ENCODE measurements at regions not wholly inside any gene's neighbourhood (a gene's known extent, or its start where the extent isn't known, plus 50 kb on each side); places are given as distances from the start of the nearest gene placed in this dataset.
"Not testable (repeated sequence)": the region's sequence is repeated elsewhere in the genome, so short reads cannot be mapped to it uniquely, and the experiment has no call there.

DNA sequence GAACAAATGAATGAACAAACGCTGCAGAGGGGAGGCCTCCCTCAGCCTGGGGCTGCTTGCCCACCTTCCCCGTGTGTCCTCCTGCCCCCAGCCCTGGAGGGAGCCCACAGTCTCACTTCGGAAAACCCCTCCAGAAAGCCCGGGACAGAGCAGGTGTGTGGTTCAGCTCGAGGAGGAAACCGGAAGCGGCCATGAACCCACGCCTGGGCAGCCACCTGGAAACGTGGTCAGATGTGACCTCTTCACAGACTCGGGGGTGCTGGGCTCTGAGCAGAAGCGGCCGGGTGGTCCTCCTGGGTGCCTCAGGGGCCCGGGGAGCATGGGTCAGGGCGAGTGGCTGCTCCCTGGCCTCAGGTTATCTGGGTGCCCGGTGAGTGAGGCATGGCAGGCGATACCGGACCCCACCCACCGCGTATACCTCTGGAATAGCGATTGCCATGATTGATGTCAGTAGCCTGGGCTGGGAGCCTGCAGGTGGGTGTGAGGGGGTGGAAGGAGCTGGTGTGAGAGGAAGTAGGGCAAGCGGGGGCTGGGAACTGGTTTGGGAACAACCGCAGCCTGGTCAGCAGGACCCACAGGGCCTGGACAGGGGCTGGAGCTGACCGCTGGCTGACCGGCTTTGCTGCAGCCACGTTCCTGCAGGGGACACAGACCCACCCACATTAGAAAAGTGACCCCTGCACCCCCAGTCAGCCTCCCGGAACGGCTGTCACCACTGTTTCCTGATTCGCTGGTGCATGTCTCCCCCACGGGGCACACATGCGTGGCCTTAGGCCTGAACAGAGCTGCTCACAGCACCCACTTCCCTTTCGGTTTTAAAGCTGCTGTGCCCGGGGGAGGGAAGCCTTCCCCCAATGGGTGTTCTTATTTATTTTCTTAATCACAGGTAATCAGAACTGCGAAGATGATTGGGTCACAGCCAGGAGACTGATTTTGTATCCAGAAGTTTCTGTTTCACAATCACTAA lies 5465.1 kb upstream of the TPTE start:
- H3K27ac ChIP-seq (ENCODE audit: low read depth, low read length); H3K4me3 Mint-ChIP-seq; H3K9me3 ChIP-seq (ENCODE audit: control insufficient read depth in 2 of 3, low read length in 3 of 3); H3K36me3 ChIP-seq (ENCODE audit: control insufficient read depth in 2 of 3, insufficient read depth in 3 of 3, low read length in 3 of 3); H3K27me3 ChIP-seq (ENCODE audit: control insufficient read depth in 2 of 2, insufficient read depth in 2 of 2, low read length in 2 of 2); DNase-seq; H3K27ac Mint-ChIP-seq; CTCF ChIA-PET; H3K4me1 Mint-ChIP-seq; H3K9me3 Mint-ChIP-seq; intact Hi-C loops (cut with micrococcal nuclease); H3K4me3 ChIP-seq (ENCODE audit: low read length); H3K36me3 Mint-ChIP-seq; H3K27me3 Mint-ChIP-seq; H3K4me1 ChIP-seq (ENCODE audit: control insufficient read depth in 2 of 2, insufficient read depth in 2 of 2, low read length in 2 of 2); POLR2A ChIA-PET: not testable (repeated sequence)
- peak; percentile 85 for ATAC-seq

DNA sequence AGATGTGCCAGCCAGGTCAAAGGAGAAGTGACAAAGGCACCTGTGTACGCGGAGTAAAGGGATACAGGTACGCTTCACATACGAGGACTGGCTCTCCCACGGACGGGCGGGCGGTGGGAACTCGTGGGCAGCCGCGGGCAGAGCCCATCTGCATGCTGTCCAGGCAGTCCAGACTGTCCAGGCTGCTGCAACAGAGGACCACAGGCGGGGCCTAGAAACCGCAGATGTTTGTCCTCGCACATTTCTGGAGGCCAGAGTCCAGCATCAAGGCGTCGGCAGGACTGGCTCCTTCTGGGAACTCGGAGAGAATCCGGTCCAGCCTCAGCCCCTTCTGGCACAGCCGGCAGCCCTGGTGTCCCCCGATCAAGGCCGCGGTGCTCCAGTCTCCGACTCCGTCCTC lies 5464.3 kb upstream of the TPTE start:
- H3K4me3 Mint-ChIP-seq; H3K36me3 ChIP-seq (ENCODE audit: control insufficient read depth in 2 of 3, insufficient read depth in 3 of 3, low read length in 3 of 3); H3K27ac ChIP-seq (ENCODE audit: low read depth, low read length); H3K36me3 Mint-ChIP-seq; H3K4me3 ChIP-seq (ENCODE audit: low read length); POLR2A ChIA-PET; H3K9me3 Mint-ChIP-seq; H3K27ac Mint-ChIP-seq; H3K4me1 Mint-ChIP-seq; DNase-seq; H3K27me3 Mint-ChIP-seq; H3K27me3 ChIP-seq (ENCODE audit: control insufficient read depth in 2 of 2, insufficient read depth in 2 of 2, low read length in 2 of 2); H3K4me1 ChIP-seq (ENCODE audit: control insufficient read depth in 2 of 2, insufficient read depth in 2 of 2, low read length in 2 of 2); intact Hi-C loops (cut with micrococcal nuclease); ATAC-seq; H3K9me3 ChIP-seq (ENCODE audit: control insufficient read depth in 2 of 3, low read length in 3 of 3); CTCF ChIA-PET: not testable (repeated sequence)

DNA sequence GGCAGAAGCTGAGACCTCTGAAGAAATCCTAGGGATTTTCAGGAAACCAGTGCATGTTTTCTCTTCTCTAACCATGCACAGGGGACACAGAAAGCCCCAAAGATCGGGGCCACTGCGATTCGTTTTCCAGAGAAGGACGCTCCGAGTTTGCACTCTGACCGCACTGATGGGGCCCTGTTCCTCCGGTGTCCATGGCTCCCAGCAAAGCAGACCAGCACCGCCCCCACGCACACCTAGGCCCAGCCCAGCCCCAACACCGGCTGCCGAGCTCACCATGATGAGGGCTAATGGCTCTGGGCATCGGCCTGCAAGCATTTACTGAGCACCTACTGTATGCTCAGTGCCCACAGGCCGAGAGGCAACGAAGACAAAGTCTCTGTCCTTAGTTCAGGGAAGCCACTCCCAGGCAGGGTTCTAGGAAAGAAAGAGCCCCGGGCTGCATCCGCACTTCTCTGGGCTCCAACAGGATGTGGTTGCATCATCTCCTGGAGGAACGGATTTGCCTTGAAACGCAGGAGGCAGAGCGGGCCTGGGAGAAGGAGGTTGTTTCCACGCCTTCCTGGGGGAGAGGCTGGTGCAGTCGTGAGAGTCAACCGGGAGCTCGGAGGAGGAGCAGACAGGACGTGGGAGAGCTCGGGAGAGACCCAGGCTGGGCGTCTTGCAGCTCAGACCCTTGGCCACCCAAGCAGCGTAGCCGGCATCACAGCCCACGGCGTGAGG lies 5460.9 kb upstream of the TPTE start:
- H3K36me3 ChIP-seq (ENCODE audit: control insufficient read depth in 2 of 3, insufficient read depth in 3 of 3, low read length in 3 of 3); H3K36me3 Mint-ChIP-seq; H3K27me3 Mint-ChIP-seq; DNase-seq; H3K4me1 Mint-ChIP-seq; ATAC-seq; CTCF ChIA-PET; H3K9me3 Mint-ChIP-seq; H3K27ac ChIP-seq (ENCODE audit: low read depth, low read length); intact Hi-C loops (cut with micrococcal nuclease); H3K27me3 ChIP-seq (ENCODE audit: control insufficient read depth in 2 of 2, insufficient read depth in 2 of 2, low read length in 2 of 2); H3K4me1 ChIP-seq (ENCODE audit: control insufficient read depth in 2 of 2, insufficient read depth in 2 of 2, low read length in 2 of 2); POLR2A ChIA-PET; H3K4me3 Mint-ChIP-seq; H3K4me3 ChIP-seq (ENCODE audit: low read length); H3K27ac Mint-ChIP-seq; H3K9me3 ChIP-seq (ENCODE audit: control insufficient read depth in 2 of 3, low read length in 3 of 3): not testable (repeated sequence)

DNA sequence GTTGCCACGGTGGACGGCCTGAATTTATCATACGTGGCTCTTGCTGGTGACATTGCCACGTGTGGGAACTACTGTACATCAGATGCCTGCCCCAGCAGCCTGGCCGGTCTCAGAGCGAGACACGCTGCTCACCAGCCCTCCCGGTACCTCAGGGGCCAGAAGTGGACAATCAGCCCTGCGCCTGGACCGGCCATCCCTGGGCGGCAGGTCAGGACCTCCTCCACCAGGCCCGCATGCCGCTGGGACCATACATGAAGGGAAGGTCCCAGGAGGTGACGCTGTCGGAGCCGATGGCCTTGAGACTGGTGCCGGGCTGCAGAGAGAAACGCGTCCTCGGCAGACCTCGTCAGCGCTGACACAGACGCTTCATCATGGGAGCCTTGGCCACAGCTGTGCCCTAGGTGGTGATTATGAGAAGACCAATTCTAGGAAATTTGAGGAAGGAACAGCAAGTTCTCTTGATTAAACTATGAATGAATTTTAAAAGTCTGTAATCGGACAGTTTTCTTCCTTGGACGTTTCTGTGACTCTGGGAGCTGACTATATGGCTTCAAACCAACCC lies 5456.7 kb upstream of the TPTE start:
- H3K4me1 ChIP-seq (ENCODE audit: control insufficient read depth in 2 of 2, insufficient read depth in 2 of 2, low read length in 2 of 2); H3K4me3 ChIP-seq (ENCODE audit: low read length); H3K4me1 Mint-ChIP-seq; H3K9me3 ChIP-seq (ENCODE audit: control insufficient read depth in 2 of 3, low read length in 3 of 3); H3K9me3 Mint-ChIP-seq; intact Hi-C loops (cut with micrococcal nuclease); ATAC-seq; DNase-seq; H3K36me3 ChIP-seq (ENCODE audit: control insufficient read depth in 2 of 3, insufficient read depth in 3 of 3, low read length in 3 of 3); H3K27me3 Mint-ChIP-seq; H3K36me3 Mint-ChIP-seq; H3K27me3 ChIP-seq (ENCODE audit: control insufficient read depth in 2 of 2, insufficient read depth in 2 of 2, low read length in 2 of 2); H3K27ac Mint-ChIP-seq; H3K27ac ChIP-seq (ENCODE audit: low read depth, low read length); H3K4me3 Mint-ChIP-seq; CTCF ChIA-PET; POLR2A ChIA-PET: not testable (repeated sequence)

DNA sequence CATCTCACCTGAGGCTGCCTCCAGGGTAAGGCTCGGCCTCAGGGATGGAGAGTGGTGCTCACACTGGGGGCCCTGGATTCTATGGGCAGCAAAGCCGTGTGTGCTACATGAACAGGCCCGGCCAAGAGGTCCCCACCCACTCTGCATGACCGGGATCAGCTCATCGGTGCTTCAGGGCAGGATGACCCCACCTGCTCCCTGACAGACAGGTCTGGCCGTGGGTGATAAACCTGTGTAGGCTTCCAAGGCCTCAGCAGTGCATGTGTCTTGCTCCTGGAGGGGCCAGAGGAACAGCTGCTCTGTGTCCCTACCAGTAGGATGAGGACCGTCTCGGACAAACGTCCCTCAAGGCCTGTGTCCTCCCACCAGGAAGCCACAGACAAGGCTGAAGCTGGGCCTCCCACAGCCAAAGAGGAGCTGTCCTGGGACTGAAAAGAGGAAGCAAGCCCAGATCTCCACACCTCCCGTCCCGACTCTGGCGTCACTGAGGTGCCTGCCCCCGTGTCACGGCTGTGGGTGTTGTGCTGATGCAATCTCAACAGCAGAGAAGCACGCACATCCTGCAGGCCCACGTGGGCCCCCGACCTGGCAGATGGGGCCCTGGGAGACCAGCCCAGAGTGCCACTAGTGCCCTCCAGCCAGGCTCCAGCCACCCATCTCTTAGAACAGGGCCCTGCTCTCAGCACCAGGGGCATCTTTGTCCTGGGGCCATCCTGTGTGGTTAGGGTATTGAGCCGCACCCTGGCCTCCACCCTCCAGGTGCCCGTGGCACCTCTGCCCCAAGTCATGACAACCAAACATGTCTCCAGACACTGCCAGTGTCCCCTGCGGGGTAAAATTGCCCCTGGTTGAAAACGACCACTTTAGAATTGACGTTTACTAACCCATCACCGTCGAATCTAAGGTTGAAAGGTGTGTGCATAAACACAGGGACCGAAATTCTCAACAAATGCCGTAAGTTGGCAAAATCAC lies 5455.9 kb upstream of the TPTE start:
- H3K4me1 Mint-ChIP-seq; H3K27me3 ChIP-seq (ENCODE audit: control insufficient read depth in 2 of 2, insufficient read depth in 2 of 2, low read length in 2 of 2); H3K9me3 Mint-ChIP-seq; H3K27ac ChIP-seq (ENCODE audit: low read depth, low read length); intact Hi-C loops (cut with micrococcal nuclease); H3K27me3 Mint-ChIP-seq; H3K9me3 ChIP-seq (ENCODE audit: control insufficient read depth in 2 of 3, low read length in 3 of 3); H3K4me1 ChIP-seq (ENCODE audit: control insufficient read depth in 2 of 2, insufficient read depth in 2 of 2, low read length in 2 of 2); H3K36me3 ChIP-seq (ENCODE audit: control insufficient read depth in 2 of 3, insufficient read depth in 3 of 3, low read length in 3 of 3); H3K36me3 Mint-ChIP-seq; H3K4me3 ChIP-seq (ENCODE audit: low read length); POLR2A ChIA-PET; CTCF ChIA-PET: not testable (repeated sequence)
- Mint-ChIP-seq H3K27ac (peak overlapping the region in 1 of 9 donors; percentile 58), H3K4me3 (peak overlapping the region in 1 of 10 donors; percentile 29)
- ATAC-seq (peak; percentile 98), DNase-seq (peak in 7 of 9 donors; percentile 41 to 74 (median 62))

DNA sequence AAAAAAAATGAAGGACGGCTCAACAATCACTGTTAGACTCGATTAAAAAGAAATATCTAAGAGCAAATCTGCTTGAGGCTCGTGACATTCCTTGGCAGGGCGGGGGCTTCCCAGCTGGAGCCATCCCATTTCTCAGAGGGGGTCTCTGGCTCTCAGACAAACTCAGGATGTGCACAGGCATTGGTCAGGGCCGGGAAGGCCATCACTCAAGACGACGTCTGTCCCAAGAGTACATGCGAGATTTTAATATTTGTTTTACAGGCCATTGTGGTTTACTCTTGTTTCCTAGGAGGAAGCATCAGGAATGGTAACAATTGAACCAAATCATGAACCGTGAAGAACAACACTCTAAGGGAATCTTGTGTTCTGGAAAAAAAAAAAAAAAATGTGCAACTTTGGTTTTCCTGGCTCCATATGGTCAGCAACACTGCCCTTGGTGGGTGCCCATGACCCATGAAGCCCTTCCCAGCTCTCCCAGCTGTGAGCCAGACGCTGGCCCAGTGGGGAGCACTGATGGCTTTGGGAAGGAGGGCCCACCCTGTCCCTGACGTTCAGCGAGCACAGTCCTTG lies 5454.6 kb upstream of the TPTE start:
- H3K9me3 Mint-ChIP-seq: not testable (repeated sequence)

More for the DNA sequence above, 5454.6 kb upstream of the TPTE start:
- CTCF ChIA-PET; H3K4me3 ChIP-seq (ENCODE audit: low read length); POLR2A ChIA-PET; H3K36me3 ChIP-seq (ENCODE audit: control insufficient read depth in 2 of 3, insufficient read depth in 3 of 3, low read length in 3 of 3); H3K4me3 Mint-ChIP-seq; intact Hi-C loops (cut with micrococcal nuclease); H3K36me3 Mint-ChIP-seq; DNase-seq; H3K4me1 ChIP-seq (ENCODE audit: control insufficient read depth in 2 of 2, insufficient read depth in 2 of 2, low read length in 2 of 2); H3K27ac ChIP-seq (ENCODE audit: low read depth, low read length); H3K4me1 Mint-ChIP-seq; ATAC-seq; H3K27me3 ChIP-seq (ENCODE audit: control insufficient read depth in 2 of 2, insufficient read depth in 2 of 2, low read length in 2 of 2); H3K27me3 Mint-ChIP-seq; H3K9me3 ChIP-seq (ENCODE audit: control insufficient read depth in 2 of 3, low read length in 3 of 3): not testable (repeated sequence)
- H3K27ac Mint-ChIP-seq: peak overlapping the region in 1 of 9 donors; percentile 14
